ENCODE measurements at regions not wholly inside any gene's neighbourhood (a gene's known extent, or its start where the extent isn't known, plus 50 kb on each side); places are given as distances from the start of the nearest gene placed in this dataset.

DNA sequence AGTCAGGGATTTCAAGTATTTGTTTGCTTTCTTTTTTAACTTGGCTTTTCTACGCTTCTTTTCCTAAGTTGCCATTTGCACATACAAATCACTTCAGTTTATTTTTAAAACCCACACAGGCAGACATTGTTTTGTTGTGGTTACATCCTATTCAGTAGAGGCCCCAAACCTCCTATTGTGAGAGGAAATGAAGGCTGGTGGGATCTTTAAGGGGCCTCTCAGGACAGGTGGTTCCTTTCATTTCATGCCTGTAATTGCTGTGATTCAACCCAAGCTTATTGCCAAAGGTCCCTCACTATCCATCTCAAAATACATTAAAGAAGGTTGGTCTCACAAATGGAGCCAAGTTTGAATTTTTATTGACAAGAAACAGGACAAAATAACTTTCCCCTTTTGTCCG is 257.1 kb downstream of the ADAMTS20 start:
- TF ChIP-seq, protein P1, sequence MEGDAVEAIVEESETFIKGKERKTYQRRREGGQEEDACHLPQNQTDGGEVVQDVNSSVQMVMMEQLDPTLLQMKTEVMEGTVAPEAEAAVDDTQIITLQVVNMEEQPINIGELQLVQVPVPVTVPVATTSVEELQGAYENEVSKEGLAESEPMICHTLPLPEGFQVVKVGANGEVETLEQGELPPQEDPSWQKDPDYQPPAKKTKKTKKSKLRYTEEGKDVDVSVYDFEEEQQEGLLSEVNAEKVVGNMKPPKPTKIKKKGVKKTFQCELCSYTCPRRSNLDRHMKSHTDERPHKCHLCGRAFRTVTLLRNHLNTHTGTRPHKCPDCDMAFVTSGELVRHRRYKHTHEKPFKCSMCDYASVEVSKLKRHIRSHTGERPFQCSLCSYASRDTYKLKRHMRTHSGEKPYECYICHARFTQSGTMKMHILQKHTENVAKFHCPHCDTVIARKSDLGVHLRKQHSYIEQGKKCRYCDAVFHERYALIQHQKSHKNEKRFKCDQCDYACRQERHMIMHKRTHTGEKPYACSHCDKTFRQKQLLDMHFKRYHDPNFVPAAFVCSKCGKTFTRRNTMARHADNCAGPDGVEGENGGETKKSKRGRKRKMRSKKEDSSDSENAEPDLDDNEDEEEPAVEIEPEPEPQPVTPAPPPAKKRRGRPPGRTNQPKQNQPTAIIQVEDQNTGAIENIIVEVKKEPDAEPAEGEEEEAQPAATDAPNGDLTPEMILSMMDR (IDR thresholded peaks at IDR 0.05; ENCODE audit: control extremely low read depth, extremely low read depth): no peak
- ATAC-seq (ENCODE audit: insufficient read depth, low FRiP score): no peak
- peaks cover 0 to 5% (median 0%) of the 10 kb centered on the region in 5 donors for H3K4me1 ChIP-seq (ENCODE audit: control insufficient read depth in 5 of 5, insufficient read depth in 5 of 5, low read length in 5 of 5)
- H3K9ac ChIP-seq (ENCODE audit: insufficient read depth in 1 of 2, low read length in 2 of 2): no peak overlapping the region
- H3K4me3 ChIP-seq: no peak overlapping the region
- 76 to 90% methylated on average over 2 of the region's 2 CpGs for WGBS, 2 donors
- H3K9me3 ChIP-seq (ENCODE audit: control insufficient read depth in 4 of 4, insufficient read depth in 3 of 4, low read length in 3 of 4): no peaks in the 10 kb centered on the region
- H3K27ac ChIP-seq (ENCODE audit: low read depth in 1 of 2, low read length in 1 of 2): no peak overlapping the region
- H3K36me3 ChIP-seq (ENCODE audit: control insufficient read depth in 4 of 4, insufficient read depth in 4 of 4, low read length in 4 of 4): no peaks in the 10 kb centered on the region
- peak in 1 of 3 donors; percentile 20 for DNase-seq
- no peaks in the 10 kb centered on the region for H3K27me3 ChIP-seq (ENCODE audit: control insufficient read depth in 3 of 3, insufficient read depth in 3 of 3, low read length in 2 of 3)

DNA sequence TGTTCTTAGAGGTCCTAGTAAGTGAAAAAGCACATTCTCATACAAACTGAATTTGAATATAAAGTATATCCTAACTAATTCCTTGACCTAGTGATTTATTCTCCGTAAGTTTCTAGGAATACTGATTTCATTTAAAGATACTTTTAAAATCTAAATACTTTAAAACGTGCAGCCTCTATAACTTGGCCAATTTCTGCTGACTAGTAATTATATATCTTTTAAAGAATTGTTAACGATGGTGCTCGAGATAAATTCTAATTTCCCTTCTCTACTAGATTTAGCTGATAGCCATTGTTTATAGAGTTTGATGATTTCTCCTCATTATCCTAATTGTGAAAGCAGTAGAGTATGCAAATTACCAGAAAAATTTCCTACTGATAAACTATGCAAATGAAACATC is 257.9 kb downstream of the ADAMTS20 start:
- no peak overlapping the region for H3K27ac ChIP-seq (ENCODE audit: low read depth in 1 of 2, low read length in 1 of 2)
- TF ChIP-seq, protein P1 (IDR thresholded peaks at IDR 0.05; ENCODE audit: control extremely low read depth, extremely low read depth): no peak
- no peak for ATAC-seq (ENCODE audit: insufficient read depth, low FRiP score)
- peaks cover 0 to 13% (median 6%) of the 10 kb centered on the region in 5 donors for H3K4me1 ChIP-seq (ENCODE audit: control insufficient read depth in 5 of 5, insufficient read depth in 5 of 5, low read length in 5 of 5)
- H3K4me3 ChIP-seq: no peak overlapping the region
- H3K36me3 ChIP-seq (ENCODE audit: control insufficient read depth in 4 of 4, insufficient read depth in 4 of 4, low read length in 4 of 4): no peaks in the 10 kb centered on the region
- H3K9ac ChIP-seq (ENCODE audit: insufficient read depth in 1 of 2, low read length in 2 of 2): no peak overlapping the region
- no peak for DNase-seq
- H3K27me3 ChIP-seq (ENCODE audit: control insufficient read depth in 3 of 3, insufficient read depth in 3 of 3, low read length in 2 of 3): no peaks in the 10 kb centered on the region
- WGBS, 2 donors: 82 to 90% methylated on average over 4 of the region's 4 CpGs
- no peaks in the 10 kb centered on the region for H3K9me3 ChIP-seq (ENCODE audit: control insufficient read depth in 4 of 4, insufficient read depth in 3 of 4, low read length in 3 of 4)

DNA sequence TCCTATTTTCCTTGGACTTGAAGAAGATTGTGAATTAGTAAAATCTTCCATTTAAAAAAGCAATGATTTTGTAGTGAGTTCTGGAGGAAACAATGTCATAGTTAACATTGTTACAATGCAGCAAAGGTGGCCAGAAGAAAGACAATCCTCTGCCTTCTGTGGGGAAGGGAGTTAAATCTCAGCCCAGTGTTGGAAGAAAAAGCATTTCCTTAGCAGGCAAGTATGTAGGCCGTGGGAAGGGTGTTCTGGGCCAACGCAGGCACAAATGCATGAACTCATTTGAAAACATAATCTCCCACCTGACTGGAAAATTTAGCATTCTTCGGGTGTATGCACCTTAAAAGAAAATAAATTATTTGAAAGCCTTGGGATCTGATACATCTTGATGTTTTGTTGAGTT is 258.6 kb downstream of the ADAMTS20 start:
- Histone ChIP-seq H3K36me3 (ENCODE audit: control insufficient read depth in 4 of 4, insufficient read depth in 4 of 4, low read length in 4 of 4) (no peaks in the 10 kb centered on the region), H3K9me3 (ENCODE audit: control insufficient read depth in 4 of 4, insufficient read depth in 3 of 4, low read length in 3 of 4) (no peaks in the 10 kb centered on the region), H3K27ac (ENCODE audit: low read depth in 1 of 2, low read length in 1 of 2) (no peak overlapping the region), H3K27me3 (ENCODE audit: control insufficient read depth in 3 of 3, insufficient read depth in 3 of 3, low read length in 2 of 3) (no peaks in the 10 kb centered on the region), H3K4me3 (no peak overlapping the region), H3K9ac (ENCODE audit: insufficient read depth in 1 of 2, low read length in 2 of 2) (no peak overlapping the region), H3K4me1 (ENCODE audit: control insufficient read depth in 5 of 5, insufficient read depth in 5 of 5, low read length in 5 of 5) (peaks cover 0 to 20% (median 9%) of the 10 kb centered on the region in 5 donors)
- ATAC-seq (ENCODE audit: insufficient read depth, low FRiP score) (no peak), DNase-seq (no peak)
- 76 to 85% methylated on average over 3 of the region's 3 CpGs for WGBS, 2 donors
- TF ChIP-seq, protein P1 (IDR thresholded peaks at IDR 0.05; ENCODE audit: control extremely low read depth, extremely low read depth): no peak

DNA sequence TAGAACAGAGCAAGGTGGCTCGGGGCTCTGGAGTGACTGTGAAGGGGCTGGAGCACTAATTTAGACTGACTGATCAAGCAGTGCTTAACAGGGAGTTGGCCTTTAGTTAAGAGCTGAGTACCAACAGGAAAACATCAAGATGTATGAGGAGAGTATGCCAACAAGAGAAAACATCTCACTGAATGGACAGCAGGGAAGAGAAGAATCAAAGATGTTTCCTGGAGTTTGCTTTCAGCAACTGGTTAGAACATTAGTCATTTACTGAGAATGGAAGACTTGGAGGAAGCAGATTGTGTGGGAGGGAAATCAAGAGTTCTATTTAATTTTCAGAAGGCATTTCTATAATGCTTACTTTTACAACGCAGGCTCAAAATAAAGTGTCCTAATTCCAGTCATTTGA is 259.3 kb downstream of the ADAMTS20 start:
- no peak overlapping the region for H3K27ac ChIP-seq (ENCODE audit: low read depth in 1 of 2, low read length in 1 of 2)
- H3K4me1 ChIP-seq (ENCODE audit: control insufficient read depth in 5 of 5, insufficient read depth in 5 of 5, low read length in 5 of 5): peaks cover 0 to 26% (median 9%) of the 10 kb centered on the region in 5 donors
- WGBS, 2 donors: 55 to 62% methylated on average over 2 of the region's 2 CpGs
- peak in 1 of 3 donors; percentile 18 for DNase-seq
- no peaks in the 10 kb centered on the region for H3K9me3 ChIP-seq (ENCODE audit: control insufficient read depth in 4 of 4, insufficient read depth in 3 of 4, low read length in 3 of 4)
- H3K4me3 ChIP-seq: no peak overlapping the region
- no peaks in the 10 kb centered on the region for H3K27me3 ChIP-seq (ENCODE audit: control insufficient read depth in 3 of 3, insufficient read depth in 3 of 3, low read length in 2 of 3)
- no peaks in the 10 kb centered on the region for H3K36me3 ChIP-seq (ENCODE audit: control insufficient read depth in 4 of 4, insufficient read depth in 4 of 4, low read length in 4 of 4)
- no peak overlapping the region for H3K9ac ChIP-seq (ENCODE audit: insufficient read depth in 1 of 2, low read length in 2 of 2)
- TF ChIP-seq, protein P1 (IDR thresholded peaks at IDR 0.05; ENCODE audit: control extremely low read depth, extremely low read depth): no peak
- no peak for ATAC-seq (ENCODE audit: insufficient read depth, low FRiP score)

Data from lung (tissue), 11 donors.